ENCODE measurements at regions not wholly inside any gene's neighbourhood (a gene's known extent, or its start where the extent isn't known, plus 50 kb on each side); places are given as distances from the start of the nearest gene placed in this dataset.
"Not testable (repeated sequence)": the region's sequence is repeated elsewhere in the genome, so short reads cannot be mapped to it uniquely, and the experiment has no call there.

DNA sequence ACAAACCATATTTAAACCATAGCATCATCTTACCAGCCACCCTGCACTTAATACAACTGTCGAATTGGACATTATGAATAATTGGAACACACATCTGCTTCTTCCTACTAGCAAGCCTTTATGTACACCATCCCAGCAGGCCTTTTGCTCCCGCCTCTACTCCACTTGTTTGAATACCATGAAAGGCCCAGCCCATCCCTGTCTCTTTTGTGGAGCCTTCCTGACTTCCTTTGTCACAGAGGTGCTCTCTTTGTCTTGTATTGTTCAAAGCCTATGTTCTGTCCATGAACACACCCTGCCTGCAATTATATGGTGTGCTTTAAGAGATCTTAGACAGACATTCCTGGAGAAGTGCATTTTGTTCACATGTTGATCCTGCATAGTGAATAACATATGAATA lies 465.7 kb downstream of the DIRAS2 start:
- no peak for DNase-seq

DNA sequence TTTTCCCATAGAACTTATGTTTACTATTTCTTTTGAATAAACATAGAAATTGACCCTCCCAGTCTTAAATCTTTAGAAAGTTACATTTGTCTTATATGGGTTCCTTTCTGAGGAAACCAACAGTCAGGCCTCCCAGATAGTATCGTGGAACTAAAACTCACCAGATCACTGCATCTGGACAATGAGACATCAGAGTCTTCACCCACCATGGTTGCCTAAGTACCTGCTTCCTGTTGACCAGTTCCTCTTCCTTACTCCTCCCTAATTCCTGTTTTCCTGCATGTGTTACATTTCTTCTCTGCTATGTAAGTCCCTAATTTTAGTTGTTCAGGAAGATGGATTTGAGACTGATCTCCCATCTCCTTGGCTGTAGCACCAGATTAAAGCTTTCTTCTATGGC lies 462.2 kb downstream of the DIRAS2 start:
- no peak for DNase-seq

DNA sequence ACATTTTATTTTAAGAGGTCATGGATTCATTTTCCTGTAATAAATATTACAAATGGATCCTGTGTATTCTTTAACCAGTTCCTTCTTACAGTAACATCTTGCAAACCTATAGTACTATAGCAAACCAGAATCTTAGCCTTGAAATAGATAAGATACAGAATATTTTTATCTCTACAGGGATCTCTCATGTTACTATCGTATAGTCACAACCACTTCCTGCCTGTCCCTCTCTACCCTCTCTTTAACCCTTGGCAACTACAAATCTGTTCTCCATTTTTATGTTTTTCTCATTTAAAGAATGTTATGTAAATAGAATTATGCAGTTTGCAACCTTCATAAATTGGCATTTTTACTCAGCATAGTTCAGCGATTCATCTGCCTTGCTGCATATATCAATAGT lies 454.0 kb downstream of the DIRAS2 start:
- DNase-seq: no peak

DNA sequence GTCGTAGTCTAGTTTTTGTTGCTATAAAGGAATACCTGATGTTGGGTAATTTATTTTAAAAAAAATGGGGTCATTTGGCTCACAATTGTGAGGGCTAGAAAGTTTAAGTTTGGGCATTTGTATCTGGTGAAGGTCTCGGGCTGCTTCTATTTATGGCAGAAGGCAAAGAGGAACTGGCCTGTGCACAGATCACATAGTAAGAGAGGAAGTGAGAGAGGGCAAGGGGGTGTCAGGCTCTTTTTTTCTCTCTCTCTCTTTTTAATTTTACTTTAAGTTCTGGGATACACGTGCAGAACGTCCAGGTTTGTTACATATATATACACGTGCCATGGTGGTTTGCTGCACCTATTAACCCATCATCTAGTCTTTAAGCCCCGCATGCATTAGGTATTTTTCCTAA lies 453.3 kb downstream of the DIRAS2 start:
- DNase-seq: peak in 1 of 2 donors; percentile 3

DNA sequence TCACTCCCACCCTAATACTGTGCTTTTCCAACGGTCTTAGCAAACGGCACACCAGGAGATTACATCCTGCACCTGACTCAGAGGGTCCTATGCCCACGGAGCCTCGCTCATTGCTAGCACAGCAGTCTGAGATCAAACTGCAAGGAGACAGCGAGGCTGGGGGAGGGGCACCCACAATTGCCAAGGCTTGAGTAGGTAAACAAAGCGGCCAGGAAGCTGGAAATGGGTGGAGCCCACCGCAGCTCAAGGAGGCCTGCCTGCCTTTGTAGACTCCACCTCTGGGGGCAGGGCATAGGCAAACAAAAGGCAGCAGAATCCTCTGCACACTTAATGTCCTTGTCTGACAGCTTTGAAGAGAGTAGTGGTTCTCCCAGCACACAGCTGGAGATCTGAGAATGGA lies 450.2 kb downstream of the DIRAS2 start:
- DNase-seq: not testable (repeated sequence)

DNA sequence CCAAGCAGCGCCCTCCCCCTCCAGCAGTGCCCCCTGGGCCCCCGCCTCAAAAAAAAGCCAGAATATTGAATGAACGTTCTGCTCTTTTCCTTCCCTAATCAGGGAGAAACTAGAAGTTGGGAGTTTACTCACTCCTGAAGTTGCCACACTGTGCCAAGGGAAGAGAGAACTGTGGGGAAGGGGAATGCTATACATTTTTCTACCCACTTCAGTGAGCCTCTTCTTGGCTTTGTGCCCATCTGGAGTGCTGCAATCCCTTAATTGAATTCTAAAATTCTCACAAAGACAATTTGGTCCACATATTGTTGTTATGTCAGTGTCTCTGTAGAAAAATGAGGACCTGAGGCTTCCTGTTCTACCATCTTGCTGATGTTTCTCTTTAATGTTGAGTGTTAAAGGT lies 443.7 kb downstream of the DIRAS2 start:
- DNase-seq: no peak

DNA sequence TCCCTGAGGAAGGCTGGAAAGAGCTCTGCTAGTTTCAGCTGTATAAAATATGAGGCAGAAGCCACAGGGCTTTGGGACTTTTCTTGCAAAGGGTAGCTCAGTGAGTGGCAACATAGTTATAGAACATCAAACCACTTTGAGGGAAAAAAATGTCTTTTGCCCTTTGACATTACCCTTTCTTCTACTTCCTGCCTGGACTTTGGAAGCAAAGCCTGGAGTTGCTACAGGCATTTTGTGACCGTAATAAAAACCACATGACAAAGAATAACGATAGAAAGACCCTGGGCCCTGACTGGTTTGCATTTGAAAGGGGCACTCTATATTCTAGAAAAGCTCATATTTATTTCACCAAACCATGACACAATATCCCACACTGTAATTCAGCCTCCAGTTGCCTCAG lies 440.9 kb downstream of the DIRAS2 start:
- no peak for DNase-seq

DNA sequence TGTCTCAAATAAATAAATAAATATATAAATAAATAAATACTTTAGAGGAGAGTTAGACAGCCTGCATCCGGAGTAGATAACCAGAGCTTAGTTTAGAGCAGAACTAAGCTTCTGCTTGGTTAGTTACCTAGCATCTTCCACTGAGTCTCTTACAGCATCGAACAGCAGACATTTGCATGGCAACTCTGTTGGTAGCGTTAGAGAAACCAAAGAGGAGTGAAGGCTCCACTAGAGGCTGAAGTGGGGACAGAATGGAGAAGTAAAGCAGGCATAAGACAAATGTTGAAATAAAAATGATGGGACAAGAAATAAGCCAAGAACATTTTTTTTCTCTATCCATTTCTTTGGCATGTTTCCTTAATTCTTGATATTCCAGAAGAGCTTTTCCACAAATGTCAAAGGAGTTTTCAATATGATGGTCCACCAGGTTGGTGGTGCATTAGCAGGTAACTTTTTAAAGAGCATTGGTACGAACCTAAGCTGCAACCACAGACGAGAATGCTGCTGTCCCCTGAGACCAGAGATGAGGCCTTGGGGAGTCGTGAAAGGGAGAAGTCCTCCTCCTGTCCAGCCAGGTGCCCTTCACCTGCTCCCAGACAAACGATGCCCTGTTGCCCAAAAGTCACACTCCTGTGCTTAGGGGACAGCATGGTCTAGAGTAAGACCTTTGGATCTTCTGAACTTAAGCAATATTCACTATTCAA lies 438.3 kb downstream of the DIRAS2 start:
- no peak for DNase-seq

DNA sequence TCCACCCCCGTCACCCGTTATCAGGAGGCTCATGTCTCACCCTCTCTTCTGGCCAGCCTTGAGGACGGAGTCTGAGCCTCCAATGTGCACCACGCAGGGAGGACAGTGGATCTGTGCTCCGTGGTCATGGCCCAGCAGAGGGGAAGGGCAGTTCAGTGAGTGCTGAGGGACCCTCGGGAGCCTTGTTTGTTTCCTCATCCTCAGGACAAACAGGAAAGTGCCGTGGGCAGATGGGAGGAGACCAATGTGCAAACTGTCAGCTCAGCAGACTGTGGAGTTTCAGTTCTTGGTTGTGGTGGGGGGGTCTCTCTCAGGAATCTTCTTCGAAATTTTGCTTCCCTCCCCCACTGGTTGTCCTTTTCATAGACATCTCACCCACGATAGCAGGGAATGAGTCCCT lies 429.6 kb downstream of the DIRAS2 start:
- not testable (repeated sequence) for DNase-seq

DNA sequence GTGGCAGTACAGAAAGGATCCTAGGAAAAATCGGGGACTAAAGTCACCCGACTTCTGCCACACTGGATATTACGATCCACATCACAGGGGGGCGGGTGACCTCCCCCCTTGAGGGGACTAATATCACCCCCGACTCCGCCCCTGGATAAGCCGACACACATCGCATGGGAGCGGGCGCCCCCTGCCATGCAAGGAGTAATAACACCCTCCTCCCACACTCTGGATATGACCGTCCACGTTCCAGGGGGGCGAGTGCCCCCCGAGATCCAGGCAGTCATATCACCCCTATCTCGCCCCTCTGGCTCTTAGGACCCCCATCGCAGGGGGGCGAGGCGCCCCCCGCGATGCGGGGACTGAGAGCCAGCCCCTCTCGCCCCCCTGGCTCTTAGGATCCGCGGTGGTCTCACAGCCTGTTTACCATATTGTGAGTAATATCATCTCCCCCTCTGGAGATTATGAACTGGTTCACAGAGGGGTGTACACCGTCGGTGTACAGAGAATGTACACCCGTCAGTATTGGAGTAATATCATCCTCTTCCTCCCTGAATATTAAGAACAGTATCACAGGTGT lies 423.0 kb downstream of the DIRAS2 start:
- no peak for DNase-seq

DNA sequence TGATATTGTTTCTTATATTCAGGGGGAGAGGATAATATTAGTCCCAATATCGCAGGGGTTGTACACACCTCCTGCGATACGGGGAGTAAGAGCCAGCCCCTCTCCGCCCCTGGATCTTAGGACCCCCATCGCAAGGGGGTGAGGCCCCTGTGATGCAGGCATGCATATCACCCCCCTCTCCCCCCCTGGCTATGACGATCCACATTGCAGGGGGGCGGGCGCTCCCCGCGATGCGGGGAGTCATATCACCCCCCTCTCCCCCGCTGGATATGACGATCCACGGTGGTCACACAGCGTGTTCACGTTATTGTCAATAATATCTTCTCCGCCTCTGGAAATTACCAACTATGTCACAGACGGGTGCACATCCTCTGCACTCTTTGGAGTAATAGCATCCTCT lies 420.7 kb downstream of the DIRAS2 start:
- not testable (repeated sequence) for DNase-seq

DNA sequence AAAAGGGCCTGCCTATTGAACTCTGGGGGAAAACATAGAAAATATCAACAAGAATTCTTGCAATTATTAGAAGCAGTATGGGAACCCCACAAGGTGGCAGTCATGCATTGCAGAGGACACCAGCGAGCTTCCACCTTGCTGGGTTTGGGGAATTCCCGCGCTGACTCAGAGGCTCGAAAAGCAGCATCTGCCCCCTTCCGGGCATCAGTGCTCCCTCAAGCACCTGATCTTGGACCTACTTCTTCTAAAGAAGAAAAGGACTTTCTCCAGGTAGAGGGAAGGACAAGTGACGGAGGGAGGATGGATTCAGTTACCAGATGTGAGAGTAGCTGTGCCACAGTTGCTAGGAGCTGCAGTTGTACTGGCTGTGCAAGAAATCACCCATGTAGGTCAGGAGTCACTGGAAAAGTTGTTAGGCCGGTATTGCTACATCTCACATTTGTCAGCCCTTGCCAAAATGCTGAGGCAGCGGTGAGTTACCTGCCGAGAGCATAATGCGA lies 415.7 kb downstream of the DIRAS2 start:
- peak; percentile 20 to 31 for DNase-seq

DNA sequence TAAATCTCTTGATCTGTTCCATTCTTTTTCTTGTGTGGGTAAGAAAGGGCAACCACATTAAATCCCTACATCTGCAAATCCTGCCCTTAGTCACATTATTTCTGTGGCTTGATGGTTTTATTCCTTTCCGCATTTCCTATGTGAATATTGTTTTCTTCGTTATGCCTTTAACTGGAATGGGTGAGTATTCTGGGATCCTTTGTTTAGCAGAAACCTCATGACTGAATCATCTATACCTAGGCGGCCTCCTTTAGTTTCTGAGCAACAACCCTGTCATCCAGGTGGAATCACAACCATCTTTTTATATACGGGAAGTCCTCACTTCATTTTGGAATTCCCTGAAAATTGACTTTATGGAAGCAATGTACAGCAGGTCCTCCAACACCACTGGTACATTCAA lies 409.5 kb downstream of the DIRAS2 start:
- not testable (repeated sequence) for DNase-seq

DNA sequence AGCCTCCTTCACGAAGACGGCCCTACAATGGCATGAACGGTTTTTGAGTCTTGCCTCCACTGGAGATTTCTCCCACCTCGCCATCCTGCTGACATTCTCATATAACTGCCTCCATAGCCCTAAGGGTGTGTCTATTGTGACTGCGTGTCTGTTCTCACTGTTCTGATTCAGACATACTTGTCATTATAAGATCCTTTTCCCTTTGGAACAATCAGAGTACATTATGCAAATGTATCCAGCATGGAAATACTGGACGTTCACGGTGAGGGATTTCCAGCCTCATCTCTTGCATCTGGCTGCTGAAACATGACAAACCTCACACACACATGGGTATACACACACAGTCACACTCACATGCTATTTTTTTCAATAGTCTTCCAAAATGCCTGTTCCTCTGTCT lies 402.1 kb downstream of the DIRAS2 start:
- DNase-seq: no peak

DNA sequence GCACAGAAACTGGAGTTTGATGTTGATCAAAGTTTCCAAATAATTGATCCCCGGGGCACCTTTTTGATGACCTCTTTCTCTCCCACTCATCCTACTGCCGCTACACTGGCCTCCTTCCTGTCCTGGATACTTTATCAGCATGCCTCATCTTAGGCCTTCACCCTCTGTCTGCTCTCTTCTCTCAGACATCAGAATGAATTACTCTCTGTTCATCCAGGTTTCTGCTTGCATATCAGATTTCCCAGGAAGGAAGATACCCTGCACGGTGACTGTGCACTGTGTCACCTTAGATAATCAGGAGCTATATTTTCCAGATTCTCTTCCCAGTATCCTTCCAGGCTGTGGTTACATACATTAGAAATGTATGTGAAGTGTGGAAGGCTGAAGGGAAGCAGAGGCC lies 397.0 kb downstream of the DIRAS2 start:
- DNase-seq: no peak

DNA sequence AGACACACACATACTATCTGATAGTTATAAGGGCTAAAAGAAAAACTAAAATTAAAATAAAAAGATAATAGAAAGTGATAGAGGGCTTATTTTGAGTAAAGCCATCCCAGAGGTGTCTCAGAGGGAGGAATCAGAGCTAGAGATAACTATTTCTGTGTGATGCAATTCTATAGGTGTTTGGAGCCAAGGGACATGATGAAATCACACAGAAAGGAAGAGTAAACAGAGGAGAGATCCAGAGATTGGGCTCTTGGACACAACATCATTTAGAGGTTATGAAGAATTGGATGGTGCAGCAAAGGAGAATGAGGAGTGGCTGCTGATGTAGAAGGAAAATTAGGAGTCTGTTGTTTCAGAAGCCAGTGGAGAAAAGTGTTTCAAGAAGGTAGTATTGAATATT lies 393.5 kb downstream of the DIRAS2 start:
- DNase-seq: no peak

DNA sequence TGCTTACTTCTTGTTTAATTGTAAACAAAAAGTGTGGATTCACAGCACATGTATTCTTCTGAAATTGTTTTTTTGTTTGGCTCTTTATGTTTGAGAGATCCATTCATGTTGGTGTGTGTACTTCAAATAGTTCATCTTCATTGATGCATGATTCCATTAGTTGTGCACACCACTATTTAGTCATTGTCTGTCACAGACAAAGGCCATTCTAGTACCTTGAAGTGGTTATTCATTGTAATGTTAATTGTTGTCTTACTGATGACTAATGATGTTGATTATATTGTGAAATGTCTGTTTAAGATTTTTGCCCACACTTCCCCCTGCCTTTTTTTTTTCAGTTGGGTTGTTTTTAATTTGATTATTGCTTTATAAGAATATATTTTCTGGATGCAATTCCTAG lies 391.3 kb downstream of the DIRAS2 start:
- no peak for DNase-seq

DNA sequence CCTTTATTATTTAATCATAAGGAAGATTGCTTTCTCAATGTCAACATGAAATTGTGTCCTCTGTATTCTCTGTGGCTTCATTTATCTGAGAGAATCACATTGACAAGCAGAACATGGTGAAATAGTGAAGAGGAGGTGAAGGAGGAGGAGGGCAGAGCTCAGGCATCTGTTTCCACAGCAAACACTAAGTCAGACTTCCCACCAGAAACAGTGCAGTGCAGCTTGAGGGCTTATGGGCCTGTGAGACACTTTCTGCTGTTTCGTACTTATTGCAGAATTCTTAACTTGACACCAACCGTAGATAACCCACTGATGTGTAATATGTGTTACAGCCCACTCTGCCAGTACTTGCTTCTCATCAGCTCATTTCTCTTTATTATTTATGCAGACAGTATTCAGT lies 386.3 kb downstream of the DIRAS2 start:
- DNase-seq: peak in 1 of 2 donors; percentile 18

DNA sequence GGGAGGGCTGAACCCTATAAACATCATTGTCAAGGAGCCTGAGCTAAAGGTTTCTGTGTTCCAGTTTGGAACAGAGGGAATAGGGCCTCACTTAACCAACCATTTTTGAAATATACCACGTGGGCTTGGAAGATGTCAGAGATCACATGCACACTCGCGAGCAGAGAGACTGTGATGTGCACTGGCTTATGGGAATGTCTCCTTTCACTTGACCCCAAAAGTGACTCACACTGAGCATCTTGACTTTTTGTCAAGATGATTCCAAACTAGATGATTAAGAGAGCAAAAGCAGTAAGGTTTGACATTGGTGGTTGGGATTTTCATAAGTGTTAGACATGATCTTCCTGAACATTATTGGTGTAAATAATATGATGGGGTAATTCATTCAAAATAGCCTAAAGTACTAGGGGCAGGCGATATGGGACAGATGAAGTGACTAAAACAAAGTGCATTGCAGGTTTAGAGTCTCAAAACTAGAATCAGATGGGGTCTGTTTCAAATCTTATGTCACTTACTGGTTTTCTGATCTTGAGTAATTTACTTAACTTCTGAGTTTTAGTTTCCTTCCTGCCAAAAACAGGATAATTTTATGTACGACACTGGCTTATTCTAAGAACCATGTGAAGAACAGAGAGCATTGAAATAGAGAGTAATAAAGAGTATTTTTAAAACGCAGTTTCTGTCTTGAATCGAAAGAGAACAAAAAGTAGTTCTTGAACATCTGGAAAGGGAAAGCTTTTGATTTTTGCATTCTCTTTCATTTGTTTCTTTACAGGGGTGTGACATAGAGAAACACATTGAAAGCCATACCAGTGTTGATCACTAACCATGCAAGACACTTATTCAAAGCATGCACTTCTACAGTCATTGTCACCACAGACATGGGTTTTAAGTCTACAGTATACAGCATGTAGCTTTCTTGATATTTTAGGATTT lies 383.0 kb downstream of the DIRAS2 start:
- DNase-seq: no peak

DNA sequence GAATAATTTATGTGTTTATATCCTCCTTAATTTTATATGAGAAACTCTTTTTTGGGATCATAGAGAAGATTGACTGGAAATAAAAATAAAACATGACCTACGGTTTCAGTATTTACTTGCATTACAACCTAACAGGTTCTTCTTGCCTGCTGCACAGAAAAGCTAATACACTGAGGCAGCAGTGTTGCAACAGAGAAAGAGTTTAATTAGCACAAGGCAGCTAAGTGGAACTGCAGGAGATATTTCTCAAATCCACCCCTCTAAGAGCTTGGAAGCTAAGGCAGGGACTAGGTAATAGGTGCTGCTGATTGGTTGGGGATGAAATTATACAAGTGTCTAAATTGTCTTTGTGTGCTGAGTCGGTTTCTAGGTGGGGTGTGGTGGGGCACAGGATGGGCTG lies 380.9 kb downstream of the DIRAS2 start:
- no peak for DNase-seq

DNA sequence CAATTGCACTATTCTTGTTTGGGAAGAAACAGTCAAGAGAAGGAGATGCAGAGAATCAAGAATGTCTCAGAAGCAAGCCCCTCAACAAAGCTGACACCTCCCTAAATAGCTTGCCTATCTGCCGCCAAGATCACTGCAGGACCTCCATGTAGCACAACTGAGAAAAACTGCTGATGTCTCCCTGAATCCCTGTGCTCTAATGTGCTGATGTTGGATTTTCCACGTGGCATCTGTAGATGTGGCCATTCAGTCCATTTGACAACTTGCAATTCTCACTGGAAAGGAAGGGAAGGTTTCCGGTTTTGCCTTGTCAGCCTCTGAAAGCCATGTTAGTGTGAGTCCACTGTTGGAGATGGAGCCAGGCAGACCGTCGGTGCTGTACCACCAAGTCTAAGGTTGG lies 374.0 kb downstream of the DIRAS2 start:
- no peak for DNase-seq

DNA sequence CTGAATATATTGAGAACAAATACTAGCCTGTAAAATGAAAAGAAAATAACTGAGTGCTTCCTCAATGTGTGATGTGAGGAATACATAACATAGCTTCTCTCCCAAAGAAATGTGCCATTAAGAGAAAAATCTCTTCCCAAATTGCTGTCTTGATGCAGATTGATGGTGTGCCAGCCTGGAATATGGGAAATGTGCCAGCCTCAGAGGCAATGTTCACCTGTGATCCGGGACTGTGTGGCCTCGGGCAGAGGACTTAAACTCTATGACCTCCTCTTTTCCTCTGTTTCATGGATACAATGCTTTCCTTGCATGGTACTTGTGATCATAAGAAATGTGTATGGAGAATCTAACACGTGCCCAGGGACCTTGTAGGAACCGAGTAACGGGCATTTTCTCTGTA lies 370.9 kb downstream of the DIRAS2 start:
- no peak for DNase-seq

DNA sequence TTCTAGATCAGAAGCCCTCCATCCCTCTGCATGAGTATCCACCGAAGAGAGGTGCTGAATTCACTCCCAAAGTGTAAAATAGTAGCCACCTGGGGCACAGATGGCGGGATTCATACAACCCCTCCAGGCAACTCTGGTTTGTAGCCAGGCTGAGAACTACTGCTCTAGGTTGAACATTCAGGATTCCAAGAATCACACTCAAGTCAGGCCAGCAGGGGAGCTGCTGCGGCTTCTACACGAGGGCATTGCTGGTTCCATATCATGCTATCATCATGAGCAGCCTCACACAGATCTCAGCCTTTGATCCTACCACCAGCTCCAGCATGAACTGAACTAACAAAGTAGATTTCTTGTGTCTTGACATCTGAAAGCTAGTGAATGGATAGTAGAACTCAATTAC lies 367.9 kb downstream of the DIRAS2 start:
- DNase-seq: no peak

DNA sequence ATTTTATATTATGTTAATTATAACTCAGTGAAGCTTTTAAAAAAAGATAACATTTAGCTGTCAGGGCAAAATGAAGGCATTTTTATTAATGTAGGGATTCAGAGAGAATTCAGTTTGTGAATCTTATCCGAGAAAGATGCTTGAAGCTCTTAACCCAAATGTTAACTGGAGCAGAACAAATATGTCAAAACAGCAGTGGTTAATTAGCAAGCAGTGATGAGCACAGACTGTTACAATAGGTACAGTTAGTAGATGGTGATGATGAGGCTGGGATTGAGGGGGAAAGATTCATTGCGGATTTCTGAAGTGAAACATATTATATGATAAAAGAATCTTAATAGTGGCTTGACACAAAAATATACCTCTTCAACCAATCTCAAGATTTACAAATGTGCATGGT lies 356.7 kb downstream of the DIRAS2 start:
- DNase-seq: no peak
